OCI-LY3 (cell line): ENCODE measurements at regions not wholly inside any gene's neighbourhood (a gene's known extent, or its start where the extent isn't known, plus 50 kb on each side); places are given as distances from the start of the nearest gene placed in this dataset.

Experiments
- H2AFZ ChIP-seq: fragments of 200-600, 300-600 bp; shearing (Covaris generic); 2 replicates; pipeline ENCODE4 v1.6.0; 2014; ENCODE audit warnings: antibody characterized with exemption, low read depth, low read length
- H3K27ac ChIP-seq: fragments of 200-600, 300-600 bp; sonication (generic); 2 replicates; pipeline ENCODE4 v1.5.1; 2014; ENCODE audit warnings: mild to moderate bottlenecking, low read length, moderate library complexity, mixed read lengths
- H3K27me3 ChIP-seq: fragments of 200-600, 300-600 bp; sonication (generic); 2 replicates; pipeline ENCODE4 v1.6.1; 2014; ENCODE audit warnings: low read depth, low read length, mixed read lengths
- H3K36me3 ChIP-seq: fragments of 200-600, 300-600 bp; sonication (generic); replicated peaks from 2 replicates; pipeline ENCODE3; 2014; ENCODE audit warnings: low read depth, low read length, mixed read lengths
- H3K4me1 ChIP-seq: fragments of 300-600, 200-600 bp; sonication (generic); 2 replicates; pipeline ENCODE4 v1.6.1; 2014; ENCODE audit warnings: low read length, mixed read lengths
- H3K4me2 ChIP-seq: fragments of 200-600, 300-600 bp; sonication (generic); 2 replicates; pipeline ENCODE4 v1.6.1; 2014; ENCODE audit warnings: low read length, mixed read lengths
- H3K4me3 ChIP-seq: fragments of 300-600, 200-600 bp; sonication (generic); 2 replicates; pipeline ENCODE4 v1.5.1; 2014; ENCODE audit warnings: antibody characterized with exemption, mild to moderate bottlenecking, low read length, moderate library complexity
- H3K79me2 ChIP-seq: fragments of 300-600, 200-600 bp; shearing (Covaris generic); 2 replicates; pipeline ENCODE4 v1.6.1; 2014; ENCODE audit warnings: mild to moderate bottlenecking, low read length, mixed read lengths
- H3K9ac ChIP-seq: fragments of 300-600, 200-600 bp; shearing (Covaris generic); 2 replicates; pipeline ENCODE4 v1.6.0; 2014; ENCODE audit warnings: mild to moderate bottlenecking, low read length, moderate library complexity
- H3K9me3 ChIP-seq: fragments of 200-600, 300-600 bp; shearing (Covaris generic); 2 replicates; pipeline ENCODE4 v1.6.1; 2014; ENCODE audit warnings: low read length, mixed read lengths; ENCODE audit not compliant: insufficient read depth
- H4K20me1 ChIP-seq: fragments of 200-600, 300-600 bp; sonication (generic); 2 replicates; pipeline ENCODE4 v1.6.1; 2016; ENCODE audit warnings: low read length, mixed read lengths; ENCODE audit not compliant: insufficient read depth
- CTCF ChIP-seq: fragments of 200-600, 300-600 bp; sonication (generic); IDR thresholded peaks from 2 replicates; pipeline ENCODE4 v1.5.1; 2014; ENCODE audit warnings: antibody characterized with exemption, low read length, low read depth
- EZH2phosphoT487 ChIP-seq: fragments of 200-600 bp; shearing (Covaris generic); IDR thresholded peaks from 2 replicates; pipeline ENCODE4 v1.6.1; 2018; ENCODE audit warnings: antibody characterized with exemption, mixed run types, low read depth

- Histone ChIP-seq H3K4me3 (no peak overlapping the region), H3K36me3 (peaks cover 12% of the 10 kb centered on the region), H3K27ac (no peak overlapping the region), H3K9me3 (peaks cover 16% of the 10 kb centered on the region), H4K20me1 (no peaks in the 10 kb centered on the region), H3K9ac (no peak overlapping the region), H2AFZ (no peak overlapping the region), H3K79me2 (no peaks in the 10 kb centered on the region), H3K4me1 (no peaks in the 10 kb centered on the region), H3K27me3 (no peaks in the 10 kb centered on the region), H3K4me2 (no peak overlapping the region)
- TF ChIP-seq EZH2phosphoT487, result no peak
- no peak for TF ChIP-seq CTCF
These were observed 180.3 kb upstream of the GATB start for GRCh38 chr4:151940926-151941617.

GRCh38 chr4:151940291-151940690 lies 179.5 kb upstream of the GATB start:
- Histone ChIP-seq H3K27ac (no peak overlapping the region), H3K79me2 (no peaks in the 10 kb centered on the region), H3K27me3 (no peaks in the 10 kb centered on the region), H3K4me2 (no peak overlapping the region), H3K4me1 (no peaks in the 10 kb centered on the region), H2AFZ (no peak overlapping the region), H3K9ac (no peak overlapping the region), H3K36me3 (peaks cover 12% of the 10 kb centered on the region), H3K9me3 (peaks cover 9% of the 10 kb centered on the region), H3K4me3 (no peak overlapping the region), H4K20me1 (no peaks in the 10 kb centered on the region)
- TF ChIP-seq EZH2phosphoT487, result no peak
- no peak for TF ChIP-seq CTCF

GRCh38 chr4:151939670-151940069 lies 178.9 kb upstream of the GATB start:
- Histone ChIP-seq H3K9me3 (peaks cover 2% of the 10 kb centered on the region), H3K4me2 (no peak overlapping the region), H3K36me3 (peaks cover 12% of the 10 kb centered on the region), H3K79me2 (no peaks in the 10 kb centered on the region), H3K4me3 (no peak overlapping the region), H4K20me1 (no peaks in the 10 kb centered on the region), H2AFZ (no peak overlapping the region), H3K27me3 (no peaks in the 10 kb centered on the region), H3K9ac (no peak overlapping the region), H3K27ac (no peak overlapping the region), H3K4me1 (no peaks in the 10 kb centered on the region)
- TF ChIP-seq EZH2phosphoT487 (no peak), CTCF (no peak)

GRCh38 chr4:151935411-151935810 lies 174.6 kb upstream of the GATB start:
- no peak overlapping the region for H2AFZ ChIP-seq
- no peaks in the 10 kb centered on the region for H3K27me3 ChIP-seq
- TF ChIP-seq EZH2phosphoT487 (no peak), CTCF (no peak)

More at GRCh38 chr4:151935411-151935810, 174.6 kb upstream of the GATB start:
- Histone ChIP-seq H3K4me3 (no peak overlapping the region), H3K4me1 (0 out of 2 replicates have a peak, but pooled peaks cover 3% of the 10 kb centered on the region), H4K20me1 (no peaks in the 10 kb centered on the region), H3K4me2 (no peak overlapping the region), H3K27ac (no peak overlapping the region), H3K9me3 (no peaks in the 10 kb centered on the region), H3K36me3 (no peaks in the 10 kb centered on the region), H3K9ac (no peak overlapping the region), H3K79me2 (no peaks in the 10 kb centered on the region)
